ENCODE measurements at regions not wholly inside any gene's neighbourhood (a gene's known extent, or its start where the extent isn't known, plus 50 kb on each side); places are given as distances from the start of the nearest gene placed in this dataset.
"Not testable (repeated sequence)": the region's sequence is repeated elsewhere in the genome, so short reads cannot be mapped to it uniquely, and the experiment has no call there.

- not testable (repeated sequence) for TF ChIP-seq CTCF, POLR2A (IDR thresholded peaks at IDR 0.05)
Measured at GRCh38 chr7:56948390-56949379, 183.6 kb downstream of the ZNF479 start.
